VCaP (cell line): ENCODE measurements at regions not wholly inside any gene's neighbourhood (a gene's known extent, or its start where the extent isn't known, plus 50 kb on each side); places are given as distances from the start of the nearest gene placed in this dataset.

Experiments
- H3K27ac ChIP-seq: fragments of 450-650 bp; 2 replicates; pipeline ENCODE4 v1.5.1; 2017
- TF ChIP-seq, protein P1 (sequence below): fragments of 450-650 bp; conservative IDR thresholded peaks from 2 replicates; pipeline ENCODE4 v1.5.1; 2017; ENCODE audit warnings: mild to moderate bottlenecking, moderate library complexity

DNA sequence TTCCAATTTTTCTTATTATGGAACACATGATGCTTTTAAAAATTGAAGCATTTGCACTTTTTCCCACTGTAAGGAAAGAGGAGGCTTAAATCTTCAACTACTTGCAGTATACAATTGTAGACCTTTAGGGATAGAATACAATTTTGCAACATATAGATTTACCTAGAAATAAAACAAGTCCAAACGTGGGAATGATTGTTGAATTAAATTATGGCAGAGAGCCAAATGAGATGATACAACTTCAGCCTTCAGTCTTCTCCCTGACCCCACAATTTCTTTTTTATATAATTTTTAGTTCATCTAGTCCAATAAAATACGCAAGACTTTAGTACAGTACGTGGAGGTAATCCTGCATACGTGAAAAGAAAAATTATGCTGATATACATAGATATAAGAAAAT is 666.5 kb downstream of the SLC16A7 start:
- TF ChIP-seq, protein P1, sequence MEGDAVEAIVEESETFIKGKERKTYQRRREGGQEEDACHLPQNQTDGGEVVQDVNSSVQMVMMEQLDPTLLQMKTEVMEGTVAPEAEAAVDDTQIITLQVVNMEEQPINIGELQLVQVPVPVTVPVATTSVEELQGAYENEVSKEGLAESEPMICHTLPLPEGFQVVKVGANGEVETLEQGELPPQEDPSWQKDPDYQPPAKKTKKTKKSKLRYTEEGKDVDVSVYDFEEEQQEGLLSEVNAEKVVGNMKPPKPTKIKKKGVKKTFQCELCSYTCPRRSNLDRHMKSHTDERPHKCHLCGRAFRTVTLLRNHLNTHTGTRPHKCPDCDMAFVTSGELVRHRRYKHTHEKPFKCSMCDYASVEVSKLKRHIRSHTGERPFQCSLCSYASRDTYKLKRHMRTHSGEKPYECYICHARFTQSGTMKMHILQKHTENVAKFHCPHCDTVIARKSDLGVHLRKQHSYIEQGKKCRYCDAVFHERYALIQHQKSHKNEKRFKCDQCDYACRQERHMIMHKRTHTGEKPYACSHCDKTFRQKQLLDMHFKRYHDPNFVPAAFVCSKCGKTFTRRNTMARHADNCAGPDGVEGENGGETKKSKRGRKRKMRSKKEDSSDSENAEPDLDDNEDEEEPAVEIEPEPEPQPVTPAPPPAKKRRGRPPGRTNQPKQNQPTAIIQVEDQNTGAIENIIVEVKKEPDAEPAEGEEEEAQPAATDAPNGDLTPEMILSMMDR = no peak
- H3K27ac ChIP-seq = no peak overlapping the region

DNA sequence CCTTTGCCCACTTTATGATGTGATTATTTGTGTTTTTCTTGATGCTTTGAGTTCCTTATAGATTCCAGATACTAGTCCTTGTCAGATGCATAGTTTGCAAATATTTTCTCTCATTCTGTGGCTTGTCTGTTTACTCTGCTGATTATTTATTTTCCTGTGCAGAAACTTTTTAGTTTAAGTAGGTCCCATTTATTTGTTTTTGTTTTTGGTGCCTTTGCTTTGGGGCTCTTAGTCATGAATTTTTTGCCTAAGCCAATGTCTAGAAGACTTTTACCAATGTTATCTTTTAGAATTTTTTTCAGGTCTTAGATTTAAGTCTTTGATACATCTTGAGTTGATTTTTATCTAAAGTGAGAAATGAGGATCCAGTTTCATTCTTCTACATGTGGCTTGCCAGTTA is 667.3 kb downstream of the SLC16A7 start:
- TF ChIP-seq, protein P1 = no peak
- no peak overlapping the region for H3K27ac ChIP-seq

DNA sequence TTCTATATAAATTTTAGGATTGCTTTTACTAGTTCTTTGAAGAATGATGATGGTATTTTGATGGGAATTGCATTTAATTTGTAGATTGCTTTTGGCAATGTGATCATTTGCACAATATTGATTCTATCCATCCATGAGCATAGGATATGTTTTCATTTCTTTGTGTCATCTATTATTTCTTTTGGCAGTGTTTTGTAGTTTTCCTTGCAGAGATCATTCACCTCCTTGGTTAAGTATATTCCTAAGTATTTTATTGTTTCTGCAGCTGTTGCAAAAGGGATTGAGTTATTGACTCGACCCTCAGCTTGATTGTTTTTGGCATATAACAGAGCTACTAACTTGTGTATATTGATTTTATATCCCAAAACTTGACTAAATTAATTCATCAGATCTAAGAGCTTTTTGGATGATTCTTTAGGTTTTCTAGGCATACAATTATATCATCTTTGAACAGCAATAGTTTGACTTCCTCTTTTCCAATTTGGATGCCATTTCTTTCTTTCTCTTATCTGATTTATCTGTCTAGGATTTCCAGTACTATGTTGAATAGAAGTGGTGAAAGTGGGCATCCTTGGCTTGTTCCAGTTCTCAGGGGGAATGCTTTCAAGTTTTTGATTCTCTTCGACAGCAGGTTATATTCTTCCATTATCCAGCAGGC is 668.1 kb downstream of the SLC16A7 start:
- no peak overlapping the region for H3K27ac ChIP-seq
- TF ChIP-seq, protein P1 = no peak

DNA sequence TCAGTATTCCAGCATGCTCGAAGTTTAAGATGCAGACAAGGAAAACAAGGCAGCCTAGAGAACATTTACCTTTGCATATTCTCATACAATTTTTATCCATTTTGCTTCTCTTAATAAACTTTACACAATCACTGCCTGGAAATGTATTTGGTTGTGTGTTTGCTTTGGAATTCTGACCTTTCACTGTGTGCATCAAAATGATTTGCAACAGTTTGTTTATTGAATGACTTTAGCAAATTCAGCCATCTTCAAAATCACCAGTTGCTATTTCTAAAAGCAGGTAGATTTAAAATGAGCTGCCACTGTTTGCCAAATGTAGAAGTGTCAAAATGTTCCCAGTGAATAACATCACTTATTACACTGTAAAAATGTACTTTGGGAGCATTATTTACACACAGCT is 669.9 kb downstream of the SLC16A7 start:
- TF ChIP-seq, protein P1 = no peak
- H3K27ac ChIP-seq = peak overlapping the region; percentile 60

DNA sequence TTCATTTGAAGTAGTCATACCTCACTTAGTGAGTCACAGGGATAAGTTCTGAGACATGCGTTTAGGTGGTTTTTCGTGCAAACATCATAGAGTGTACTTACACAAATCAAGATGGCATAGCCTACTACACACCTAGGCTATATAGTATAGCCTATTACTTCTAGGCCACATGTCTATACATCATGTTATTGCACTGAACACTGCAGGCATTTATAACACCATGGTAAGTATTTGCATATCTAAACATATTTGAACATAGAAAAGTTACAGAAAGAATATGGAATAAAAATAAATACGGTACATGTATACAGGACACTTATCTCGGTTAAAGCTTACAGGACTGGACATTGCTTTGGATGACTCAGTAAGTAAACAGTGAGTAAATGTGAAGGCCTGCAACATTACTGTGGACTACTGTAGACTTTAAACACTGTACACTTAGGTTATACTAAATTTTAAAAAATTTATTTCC is 670.6 kb downstream of the SLC16A7 start:
- TF ChIP-seq, protein P1 = no peak
- H3K27ac ChIP-seq = peak overlapping the region; percentile 60

DNA sequence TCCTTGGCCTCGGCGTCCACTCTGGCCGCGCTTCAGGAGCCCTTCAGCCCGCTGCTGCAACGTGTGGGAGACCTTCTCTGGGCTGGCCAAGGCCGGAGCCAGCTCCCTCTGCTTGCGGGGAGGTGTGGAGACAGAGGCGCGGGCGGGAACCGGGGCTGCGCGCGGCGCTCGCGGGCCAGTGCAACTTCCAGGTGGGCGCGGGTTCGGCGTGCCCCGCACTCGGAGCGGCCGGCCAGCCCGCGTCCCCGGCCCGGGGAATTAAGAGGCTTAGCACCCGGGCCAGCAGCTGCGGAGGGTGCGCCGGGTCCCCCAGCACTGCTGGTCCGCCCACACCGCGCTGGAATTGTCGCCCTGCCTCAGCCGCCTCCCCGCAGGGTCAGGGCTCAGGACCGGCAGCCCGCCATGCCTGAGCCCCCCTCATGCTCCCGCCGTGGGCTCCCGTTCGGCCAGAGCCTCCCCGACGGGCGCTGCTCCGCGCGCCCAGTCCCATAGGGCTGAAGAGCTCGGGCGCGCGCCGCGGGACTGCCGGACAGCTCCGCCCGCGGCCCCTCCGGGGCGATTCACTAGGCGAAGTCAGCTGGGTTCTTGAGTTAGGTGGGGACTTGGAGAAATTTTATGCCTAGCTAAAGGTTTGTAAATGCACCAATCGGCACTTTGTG is 673.9 kb downstream of the SLC16A7 start:
- H3K27ac ChIP-seq = no peak overlapping the region
- TF ChIP-seq, protein P1 = no peak

DNA sequence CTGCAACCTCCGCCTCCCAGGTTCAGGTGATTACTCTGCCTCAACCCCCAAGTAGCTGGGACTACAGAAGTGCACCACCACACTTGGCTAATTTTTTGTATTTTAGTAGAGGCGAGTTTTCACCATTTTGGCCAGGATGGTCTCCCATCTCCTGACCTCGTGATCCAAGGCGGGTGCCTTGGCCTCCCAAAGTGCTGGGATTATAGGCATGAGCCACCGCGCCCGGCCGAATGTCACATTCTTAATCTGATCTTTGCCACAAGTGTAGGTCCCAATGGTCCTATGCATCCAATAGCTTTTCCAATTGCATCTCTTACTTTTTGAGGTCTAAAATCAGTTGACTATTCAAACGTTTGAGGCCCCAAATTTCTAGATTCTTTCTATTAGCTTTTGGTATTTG is 676.0 kb downstream of the SLC16A7 start:
- TF ChIP-seq, protein P1 = no peak
- H3K27ac ChIP-seq = no peak overlapping the region
